HEK293T (cell line): ENCODE measurements at regions not wholly inside any gene's neighbourhood (a gene's known extent, or its start where the extent isn't known, plus 50 kb on each side); places are given as distances from the start of the nearest gene placed in this dataset.
"Not testable (repeated sequence)": the region's sequence is repeated elsewhere in the genome, so short reads cannot be mapped to it uniquely, and the experiment has no call there.

Experiments used
- ARNT ChIP-seq: fragments of 450-650 bp; IDR thresholded peaks from 2 replicates; pipeline ENCODE4 v1.6.1; 2017; ENCODE audit warnings: mild to moderate bottlenecking
- BHLHE40 ChIP-seq: fragments of 450-650 bp; IDR thresholded peaks from 2 replicates; pipeline ENCODE4 v1.6.1; 2016; ENCODE audit warnings: mild to moderate bottlenecking, moderate library complexity, borderline replicate concordance
- FOXA1 ChIP-seq: fragments of 450-650 bp; IDR thresholded peaks from 2 replicates; pipeline ENCODE4 v1.6.1; 2016; ENCODE audit warnings: mild to moderate bottlenecking
- FOXM1 ChIP-seq: fragments of 450-650 bp; IDR thresholded peaks from 2 replicates; pipeline ENCODE4 v1.6.1; 2017; ENCODE audit warnings: mild to moderate bottlenecking, borderline replicate concordance
- L3MBTL2 ChIP-seq: fragments of 450-650 bp; conservative IDR thresholded peaks from 2 replicates; pipeline ENCODE4 v1.6.1; 2016; ENCODE audit warnings: mild to moderate bottlenecking
- LEF1 ChIP-seq: fragments of 450-650 bp; IDR thresholded peaks from 2 replicates; pipeline ENCODE4 v1.6.1; 2017; ENCODE audit warnings: mild to moderate bottlenecking, borderline replicate concordance
- ZNF384 ChIP-seq: fragments of 450-650 bp; IDR thresholded peaks from 2 replicates; pipeline ENCODE4 v1.6.1; 2016
- TF ChIP-seq, protein P1 (sequence below): fragments of 450-650 bp; IDR thresholded peaks from 2 replicates; pipeline ENCODE4 v1.6.1; 2016

DNA sequence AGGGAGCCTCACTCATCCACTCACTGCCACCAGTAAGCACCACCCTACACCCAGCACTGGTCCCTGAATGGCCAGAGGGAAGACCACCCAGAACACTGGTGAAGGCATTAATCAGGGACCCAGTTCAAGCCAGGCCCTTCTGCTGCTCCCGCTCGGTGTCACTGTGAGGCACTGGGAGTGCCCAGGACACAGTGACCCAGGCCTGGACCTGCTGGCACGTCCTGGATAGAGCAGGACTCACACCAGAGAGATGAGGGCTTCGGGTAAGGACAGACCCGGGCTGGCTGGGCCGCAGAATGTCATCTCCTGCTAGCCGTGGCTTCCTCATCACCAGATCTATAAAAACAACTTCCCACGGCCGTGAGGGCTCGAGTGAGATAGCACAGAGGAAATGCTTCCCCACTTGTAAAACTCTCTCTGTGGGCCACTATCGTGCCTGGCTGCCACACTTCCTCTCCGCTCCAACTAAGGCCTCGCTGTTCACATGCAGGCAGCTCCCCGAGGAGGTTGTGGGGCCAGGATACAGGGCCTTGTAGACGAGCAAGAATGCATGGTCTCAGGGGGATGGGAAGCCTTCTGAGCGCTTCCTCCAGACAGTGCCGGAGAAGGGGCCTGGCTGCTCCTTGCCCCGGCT is 158.1 kb downstream of the NPIPB11 start:
- TF ChIP-seq BHLHE40, LEF1, L3MBTL2, ARNT, FOXM1, ZNF384, FOXA1: not testable (repeated sequence)
- TF ChIP-seq, protein P1, sequence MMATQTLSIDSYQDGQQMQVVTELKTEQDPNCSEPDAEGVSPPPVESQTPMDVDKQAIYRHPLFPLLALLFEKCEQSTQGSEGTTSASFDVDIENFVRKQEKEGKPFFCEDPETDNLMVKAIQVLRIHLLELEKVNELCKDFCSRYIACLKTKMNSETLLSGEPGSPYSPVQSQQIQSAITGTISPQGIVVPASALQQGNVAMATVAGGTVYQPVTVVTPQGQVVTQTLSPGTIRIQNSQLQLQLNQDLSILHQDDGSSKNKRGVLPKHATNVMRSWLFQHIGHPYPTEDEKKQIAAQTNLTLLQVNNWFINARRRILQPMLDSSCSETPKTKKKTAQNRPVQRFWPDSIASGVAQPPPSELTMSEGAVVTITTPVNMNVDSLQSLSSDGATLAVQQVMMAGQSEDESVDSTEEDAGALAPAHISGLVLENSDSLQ: not testable (repeated sequence)
